Endothelial cell of umbilical vein (primary cell): ENCODE measurements at regions not wholly inside any gene's neighbourhood (a gene's known extent, or its start where the extent isn't known, plus 50 kb on each side); places are given as distances from the start of the nearest gene placed in this dataset.

ENCODE experiments used
- BruUV-seq: library from RNA; stranded (reverse); fragments of 400-500 nt; replicated peaks from 2 replicates; lab custom pipeline; 2021; lab: Mats Ljungman, UMichigan
- CTCF ChIA-PET: fragments of 300-600, 350-600 bp; sonication (Branson Sonifier 250); formaldehyde crosslinking; loops from one replicate; lab custom pipeline; 2021; ENCODE audit warnings: antibody characterized with exemption, inconsistent platforms; lab: Charles Lee
- POLR2A ChIA-PET: fragments of 300-600, 350-600 bp; sonication (Branson Sonifier 250); formaldehyde crosslinking; loops from one replicate; lab custom pipeline; 2021; ENCODE audit warnings: antibody characterized with exemption, inconsistent platforms; lab: Charles Lee
- DNase-seq: peaks from one replicate; pipeline ENCODE4 v3.0.0-alpha.2; 2011; ENCODE audit warnings: low read depth, low spot score
- FAIRE-seq: peaks from 2 replicates; lab custom pipeline; 2011; peaks lifted over from hg19 to GRCh38; lab: Jason Lieb, UNC
- H2AFZ ChIP-seq: 2 replicates; pipeline ENCODE4 v1.6.0; 2012; ENCODE audit warnings: low read depth, low read length, control low read depth, inconsistent platforms
- H3K27ac ChIP-seq: 2 replicates; pipeline ENCODE4 v1.5.1; 2011; ENCODE audit warnings: low read depth, mild to moderate bottlenecking, control low read depth, low read length, moderate library complexity; ENCODE audit not compliant: insufficient read depth
- H3K27me3 ChIP-seq, 2 experiments: 2 replicates each; pipeline versions ENCODE4 v1.6.0 to v1.6.1; 2011; ENCODE audit warnings: low read length in 2 of 2, mixed read lengths in 1 of 2; ENCODE audit not compliant: control insufficient read depth in 2 of 2, insufficient read depth in 2 of 2
- H3K36me3 ChIP-seq, 2 experiments: 2 replicates in 1 of 2; 3 replicates in 1 of 2; pipeline ENCODE4 v1.5.1; 2011; ENCODE audit warnings: low read length in 2 of 2, mild to moderate bottlenecking in 1 of 2, moderate library complexity in 1 of 2; ENCODE audit not compliant: control insufficient read depth in 2 of 2, insufficient read depth in 2 of 2; ENCODE audit errors: extremely low read depth in 1 of 2
- H3K4me1 ChIP-seq: 3 replicates; pipeline ENCODE4 v1.5.1; 2011; ENCODE audit warnings: mild to moderate bottlenecking, low read length; ENCODE audit not compliant: control insufficient read depth, insufficient read depth; ENCODE audit errors: extremely low read depth
- H3K4me2 ChIP-seq: 2 replicates; pipeline ENCODE4 v1.6.1; 2011; ENCODE audit warnings: low read length, control low read depth, mixed read lengths; ENCODE audit not compliant: insufficient read depth
- H3K4me3 ChIP-seq, 3 experiments: fragments of 200-600 bp in 1 of 3; sonication (generic), shearing (Covaris generic) in 1 of 3; replicated peaks in 1 of 3; 2 replicates each; pipeline ENCODE4 v1.5.1; 2011 to 2016; ENCODE audit warnings: control low read depth in 3 of 3, low read length in 3 of 3, mild to moderate bottlenecking in 2 of 3, inconsistent platforms in 1 of 3, low read depth in 1 of 3, moderate library complexity in 1 of 3; ENCODE audit not compliant: insufficient read depth in 1 of 3
- H3K79me2 ChIP-seq: 2 replicates; pipeline ENCODE4 v1.6.0; 2012; ENCODE audit warnings: low read length, inconsistent platforms; ENCODE audit not compliant: control insufficient read depth, insufficient read depth
- H3K9ac ChIP-seq: replicated peaks from 2 replicates; pipeline ENCODE3; 2011; ENCODE audit warnings: low read length, control low read depth; ENCODE audit not compliant: insufficient read depth; ENCODE audit errors: extremely low read depth
- H3K9me1 ChIP-seq: replicated peaks from 3 replicates; pipeline ENCODE4 v1.6.0; 2011; ENCODE audit warnings: mild to moderate bottlenecking, low read length; ENCODE audit not compliant: control insufficient read depth, insufficient read depth; ENCODE audit errors: extremely low read depth
- H3K9me3 ChIP-seq: replicated peaks from 2 replicates; pipeline ENCODE4 v1.5.1; 2012; ENCODE audit warnings: low read length, inconsistent platforms; ENCODE audit not compliant: control insufficient read depth, insufficient read depth
- H4K20me1 ChIP-seq: replicated peaks from 2 replicates; pipeline ENCODE3; 2011; ENCODE audit warnings: mild to moderate bottlenecking, low read length; ENCODE audit not compliant: control insufficient read depth, insufficient read depth; ENCODE audit errors: extremely low read depth
- CTCF ChIP-seq, 2 donors: IDR thresholded peaks; 1 replicate in 1 of 2; 2 replicates in 1 of 2; pipeline ENCODE4 v1.5.1; 2011; ENCODE audit warnings: low read length in 2 of 2, mild to moderate bottlenecking in 2 of 2, moderate library complexity in 2 of 2, control low read depth in 1 of 2, inconsistent platforms in 1 of 2, low read depth in 1 of 2; ENCODE audit not compliant: insufficient read depth in 1 of 2; ENCODE audit errors: extremely low read depth in 1 of 2
- EZH2 ChIP-seq: IDR thresholded peaks from 2 replicates; pipeline ENCODE4 v1.6.1; 2012; ENCODE audit warnings: borderline replicate concordance, low read depth, mild to moderate bottlenecking, moderate library complexity, low read length, inconsistent platforms; ENCODE audit not compliant: severe bottlenecking
- FOS ChIP-seq: IDR thresholded peaks from 2 replicates; pipeline ENCODE4 v1.6.1; 2011; ENCODE audit warnings: mild to moderate bottlenecking, low read length, moderate library complexity, borderline replicate concordance; ENCODE audit not compliant: insufficient read depth
- GATA2 ChIP-seq: IDR thresholded peaks from 2 replicates; pipeline ENCODE4 v1.7.0; 2011; ENCODE audit warnings: low read depth, mild to moderate bottlenecking, moderate library complexity, mixed read lengths, low read length; ENCODE audit not compliant: insufficient read length, insufficient read depth
- JUN ChIP-seq: IDR thresholded peaks from 2 replicates; pipeline ENCODE4 v1.6.1; 2011; ENCODE audit warnings: borderline replicate concordance, low read depth; ENCODE audit not compliant: insufficient read length, insufficient read depth
- MAX ChIP-seq: IDR thresholded peaks from 2 replicates; pipeline ENCODE4 v1.6.1; 2011; ENCODE audit not compliant: insufficient read depth, insufficient read length
- MYC ChIP-seq: IDR thresholded peaks from one replicate; pipeline ENCODE4 v1.6.1; 2011; ENCODE audit warnings: mild to moderate bottlenecking, low read depth, low read length
- POLR2A ChIP-seq: IDR thresholded peaks from 2 replicates; pipeline ENCODE4 v1.6.1; 2012; ENCODE audit warnings: low read depth, mild to moderate bottlenecking, control low read depth, low read length
- POLR2AphosphoS5 ChIP-seq: IDR thresholded peaks from 2 replicates; pipeline ENCODE4 v1.6.1; 2012; ENCODE audit warnings: low read depth, mild to moderate bottlenecking, control low read depth, low read length, moderate library complexity; ENCODE audit not compliant: insufficient read depth
- dilution Hi-C: fragments of 300-500 bp; cut with MboI; formaldehyde crosslinking; loops from one replicate; pipeline ENCODE4 v1.15.0; 2019; ENCODE audit warnings: low sequenced_read_pairs; ENCODE audit not compliant: extremely low pct_ligation_motif_present
- intact Hi-C: fragments of 100-400 bp; cut with micrococcal nuclease; formaldehyde crosslinking; loops from one replicate; pipeline ENCODE4 v1.10.0; 2022

- intact Hi-C loops = no loop called here
- FAIRE-seq (no peak), DNase-seq (no peak)
- no peaks in the 10 kb centered on the region for H3K36me3 ChIP-seq
- ChIA-PET CTCF (interaction anchor here (5.4 kb wide), 1 partner anchor 300 kb away, joined by 271 read pairs; the partner anchor contains the start of gene OLFML3), POLR2A (no interaction called here)
- no peaks in the 10 kb centered on the region for H4K20me1 ChIP-seq
- no peaks in the 10 kb centered on the region for H3K4me1 ChIP-seq
- H3K9me3 ChIP-seq = no peaks in the 10 kb centered on the region
- H3K4me3 ChIP-seq = no peak overlapping the region
- H3K9me1 ChIP-seq = no peaks in the 10 kb centered on the region
- TF ChIP-seq MYC (no peak), EZH2 (no peak), POLR2A (no peak)
- H3K9ac ChIP-seq = no peak overlapping the region
- no peak overlapping the region for H2AFZ ChIP-seq
- H3K4me2 ChIP-seq = no peak overlapping the region
- dilution Hi-C loops = no loop called here
- peaks cover 0 to 3% of the 10 kb centered on the region in 2 experiments for H3K27me3 ChIP-seq
- BruUV-seq = no TSS peak
- H3K27ac ChIP-seq = no peak overlapping the region
- no peaks in the 10 kb centered on the region for H3K79me2 ChIP-seq
Measured at GRCh38 chr1:114278430-114278829, 124.8 kb upstream of the SYT6 start.

- Histone ChIP-seq H3K9me3 (no peaks in the 10 kb centered on the region), H3K36me3 (no peaks in the 10 kb centered on the region), H3K27ac (no peak overlapping the region), H3K27me3 (peaks cover 3 to 7% of the 10 kb centered on the region in 2 experiments), H3K4me3 (no peak overlapping the region), H3K79me2 (no peaks in the 10 kb centered on the region), H3K9ac (no peak overlapping the region), H4K20me1 (no peaks in the 10 kb centered on the region), H3K4me2 (no peak overlapping the region), H3K4me1 (no peaks in the 10 kb centered on the region), H3K9me1 (no peaks in the 10 kb centered on the region), H2AFZ (no peak overlapping the region)
- dilution Hi-C loops = no loop called here
- TF ChIP-seq CTCF (IDR thresholded peaks at IDR 0.05; ENCODE audit: extremely low read depth in 1 of 2, insufficient read depth in 1 of 2, low read depth in 1 of 2, low read length in 2 of 2) (no peak), JUN (no peak), FOS (no peak), GATA2 (no peak), MAX (no peak), POLR2A (no peak), POLR2AphosphoS5 (no peak), MYC (no peak)
- DNase-seq (no peak), FAIRE-seq (no peak)
- ChIA-PET CTCF (interaction anchor here (0.6 to 8.3 kb wide), 2 partner anchors 8 to 161 kb away, joined by 3 to 80 read pairs; no protein-coding TSS in a partner anchor), POLR2A (no interaction called here)
- BruUV-seq = no TSS peak
- intact Hi-C loops = no loop called here
Measured at GRCh38 chr1:114274621-114275317, 121.1 kb upstream of the SYT6 start.
